AG10803 (cell line): ENCODE measurements at regions not wholly inside any gene's neighbourhood (a gene's known extent, or its start where the extent isn't known, plus 50 kb on each side); places are given as distances from the start of the nearest gene placed in this dataset.

ENCODE experiments used
- DNase-seq: peaks from one replicate; pipeline ENCODE4 v3.0.0; 2010; ENCODE audit warnings: low read depth
- H3K4me3 ChIP-seq: 2 replicates; pipeline ENCODE4 v1.5.1; 2011; ENCODE audit warnings: mild to moderate bottlenecking, low read length, control low read depth
- CTCF ChIP-seq: conservative IDR thresholded peaks from 2 replicates; pipeline ENCODE4 v1.5.1; 2011; ENCODE audit warnings: mild to moderate bottlenecking, low read length, control low read depth, inconsistent platforms

GRCh38 chr4:60315586-60315985 lies 884.5 kb upstream of the ADGRL3 start:
- no peak for DNase-seq
- no peak for TF ChIP-seq CTCF
- no peak overlapping the region for H3K4me3 ChIP-seq

- TF ChIP-seq CTCF: no peak
- no peak for DNase-seq
- H3K4me3 ChIP-seq: no peak overlapping the region
These were observed 873.4 kb upstream of the ADGRL3 start for GRCh38 chr4:60326735-60327134.

- DNase-seq: no peak
- no peak for TF ChIP-seq CTCF
- no peak overlapping the region for H3K4me3 ChIP-seq
These were observed 872.5 kb upstream of the ADGRL3 start for GRCh38 chr4:60327651-60328050.

GRCh38 chr4:60344908-60345307 lies 855.2 kb upstream of the ADGRL3 start:
- no peak for DNase-seq
- no peak overlapping the region for H3K4me3 ChIP-seq
- TF ChIP-seq CTCF: no peak

GRCh38 chr4:60345392-60345791 lies 854.7 kb upstream of the ADGRL3 start:
- H3K4me3 ChIP-seq: no peak overlapping the region
- TF ChIP-seq CTCF: no peak
- no peak for DNase-seq

- no peak for DNase-seq
- no peak overlapping the region for H3K4me3 ChIP-seq
- TF ChIP-seq CTCF: no peak
These were observed 840.3 kb upstream of the ADGRL3 start for GRCh38 chr4:60359746-60360367.

- no peak overlapping the region for H3K4me3 ChIP-seq
- no peak for DNase-seq
- no peak for TF ChIP-seq CTCF
These were observed 835.0 kb upstream of the ADGRL3 start for GRCh38 chr4:60365176-60365575.
